Breast epithelium (tissue), 3 donors: ENCODE measurements at regions not wholly inside any gene's neighbourhood (a gene's known extent, or its start where the extent isn't known, plus 50 kb on each side); places are given as distances from the start of the nearest gene placed in this dataset.

Source experiments
- POLR2A ChIP-seq: fragments of 450-650 bp; IDR thresholded peaks from one replicate; pipeline ENCODE4 v1.6.1; 2016; ENCODE audit warnings: antibody characterized with exemption, mild to moderate bottlenecking, moderate library complexity
- POLR2AphosphoS5 ChIP-seq, 3 donors: sonication (generic); formaldehyde crosslinking; IDR thresholded peaks; one replicate each; pipeline ENCODE4 v1.6.1; 2017; ENCODE audit warnings: antibody characterized with exemption in 3 of 3
- TF ChIP-seq, protein P1 (sequence below), 3 donors: fragments of 450-650 bp; IDR thresholded peaks; one replicate each; pipeline ENCODE4 v1.5.1; 2016 to 2017; ENCODE audit warnings: antibody characterized with exemption in 3 of 3, mild to moderate bottlenecking in 3 of 3, moderate library complexity in 3 of 3

DNA sequence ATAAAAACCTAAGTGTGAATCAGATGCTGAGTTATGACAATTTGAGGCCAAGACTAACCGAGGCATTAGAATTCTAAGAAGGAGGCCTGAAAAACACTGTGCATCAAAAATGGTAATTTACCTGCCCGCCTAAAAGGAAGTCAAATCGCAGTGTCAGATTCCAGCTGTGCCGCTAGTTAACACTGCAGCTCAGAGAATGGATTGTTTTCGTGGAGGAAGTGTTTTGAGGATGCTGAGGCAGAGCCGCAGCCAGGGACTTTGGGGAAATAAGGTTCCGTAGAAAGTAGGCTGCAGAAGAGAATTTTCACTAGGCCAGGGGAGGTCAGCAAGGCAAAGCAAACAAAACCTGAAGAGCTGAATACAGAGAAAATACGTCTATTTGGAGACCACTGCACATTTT is 226.4 kb upstream of the ISL1 start:
- TF ChIP-seq, protein P1, sequence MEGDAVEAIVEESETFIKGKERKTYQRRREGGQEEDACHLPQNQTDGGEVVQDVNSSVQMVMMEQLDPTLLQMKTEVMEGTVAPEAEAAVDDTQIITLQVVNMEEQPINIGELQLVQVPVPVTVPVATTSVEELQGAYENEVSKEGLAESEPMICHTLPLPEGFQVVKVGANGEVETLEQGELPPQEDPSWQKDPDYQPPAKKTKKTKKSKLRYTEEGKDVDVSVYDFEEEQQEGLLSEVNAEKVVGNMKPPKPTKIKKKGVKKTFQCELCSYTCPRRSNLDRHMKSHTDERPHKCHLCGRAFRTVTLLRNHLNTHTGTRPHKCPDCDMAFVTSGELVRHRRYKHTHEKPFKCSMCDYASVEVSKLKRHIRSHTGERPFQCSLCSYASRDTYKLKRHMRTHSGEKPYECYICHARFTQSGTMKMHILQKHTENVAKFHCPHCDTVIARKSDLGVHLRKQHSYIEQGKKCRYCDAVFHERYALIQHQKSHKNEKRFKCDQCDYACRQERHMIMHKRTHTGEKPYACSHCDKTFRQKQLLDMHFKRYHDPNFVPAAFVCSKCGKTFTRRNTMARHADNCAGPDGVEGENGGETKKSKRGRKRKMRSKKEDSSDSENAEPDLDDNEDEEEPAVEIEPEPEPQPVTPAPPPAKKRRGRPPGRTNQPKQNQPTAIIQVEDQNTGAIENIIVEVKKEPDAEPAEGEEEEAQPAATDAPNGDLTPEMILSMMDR (IDR thresholded peaks at IDR 0.05), result no peak
- TF ChIP-seq POLR2A (no peak), POLR2AphosphoS5 (IDR thresholded peaks at IDR 0.05) (no peak)
